ENCODE measurements at regions not wholly inside any gene's neighbourhood (a gene's known extent, or its start where the extent isn't known, plus 50 kb on each side); places are given as distances from the start of the nearest gene placed in this dataset.

DNA sequence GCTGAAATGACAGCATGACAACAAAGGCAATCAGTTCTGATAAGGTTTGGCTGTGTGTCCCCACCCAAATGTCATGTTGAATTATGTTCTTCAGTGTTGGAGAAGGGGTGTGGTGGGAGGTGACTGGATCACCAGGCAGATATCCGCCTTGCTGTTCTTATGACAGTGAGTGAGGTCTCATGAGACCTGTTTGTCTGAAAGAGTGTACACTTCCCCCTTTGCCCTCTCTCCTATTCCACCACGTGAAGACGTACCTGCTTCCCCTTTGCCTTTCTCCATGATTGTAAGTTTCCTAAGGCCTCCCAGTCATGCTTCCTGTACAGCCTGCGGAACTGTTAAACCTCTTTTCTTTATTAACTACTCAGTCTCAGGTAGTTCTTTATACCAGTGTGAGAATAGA lies 553.0 kb downstream of the DCDC2C start:
- Histone ChIP-seq H3K27me3 (no peaks in the 10 kb centered on the region), H3K27ac (replicated peaks in 1 of 4) (no peak overlapping the region), H3K36me3 (no peaks in the 10 kb centered on the region), H3K4me3 (no peak overlapping the region), H3K9me3 (no peaks in the 10 kb centered on the region), H3K4me1 (no peaks in the 10 kb centered on the region)
- 71% methylated on average over 4 of the region's 4 CpGs for WGBS
- intact Hi-C loops (cut with DNase I) = no loop called here
- no peak for TF ChIP-seq POLR2A (IDR thresholded peaks at IDR 0.05; ENCODE audit: low read depth)
- TF ChIP-seq POLR2AphosphoS5 (IDR thresholded peaks at IDR 0.05) = no peak
- no peak for TF ChIP-seq EP300 (IDR thresholded peaks at IDR 0.05)
- TF ChIP-seq, protein P1, sequence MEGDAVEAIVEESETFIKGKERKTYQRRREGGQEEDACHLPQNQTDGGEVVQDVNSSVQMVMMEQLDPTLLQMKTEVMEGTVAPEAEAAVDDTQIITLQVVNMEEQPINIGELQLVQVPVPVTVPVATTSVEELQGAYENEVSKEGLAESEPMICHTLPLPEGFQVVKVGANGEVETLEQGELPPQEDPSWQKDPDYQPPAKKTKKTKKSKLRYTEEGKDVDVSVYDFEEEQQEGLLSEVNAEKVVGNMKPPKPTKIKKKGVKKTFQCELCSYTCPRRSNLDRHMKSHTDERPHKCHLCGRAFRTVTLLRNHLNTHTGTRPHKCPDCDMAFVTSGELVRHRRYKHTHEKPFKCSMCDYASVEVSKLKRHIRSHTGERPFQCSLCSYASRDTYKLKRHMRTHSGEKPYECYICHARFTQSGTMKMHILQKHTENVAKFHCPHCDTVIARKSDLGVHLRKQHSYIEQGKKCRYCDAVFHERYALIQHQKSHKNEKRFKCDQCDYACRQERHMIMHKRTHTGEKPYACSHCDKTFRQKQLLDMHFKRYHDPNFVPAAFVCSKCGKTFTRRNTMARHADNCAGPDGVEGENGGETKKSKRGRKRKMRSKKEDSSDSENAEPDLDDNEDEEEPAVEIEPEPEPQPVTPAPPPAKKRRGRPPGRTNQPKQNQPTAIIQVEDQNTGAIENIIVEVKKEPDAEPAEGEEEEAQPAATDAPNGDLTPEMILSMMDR (IDR thresholded peaks at IDR 0.05) = no peak
- DNase-seq (ENCODE audit: extremely low spot score) = no peak

DNA sequence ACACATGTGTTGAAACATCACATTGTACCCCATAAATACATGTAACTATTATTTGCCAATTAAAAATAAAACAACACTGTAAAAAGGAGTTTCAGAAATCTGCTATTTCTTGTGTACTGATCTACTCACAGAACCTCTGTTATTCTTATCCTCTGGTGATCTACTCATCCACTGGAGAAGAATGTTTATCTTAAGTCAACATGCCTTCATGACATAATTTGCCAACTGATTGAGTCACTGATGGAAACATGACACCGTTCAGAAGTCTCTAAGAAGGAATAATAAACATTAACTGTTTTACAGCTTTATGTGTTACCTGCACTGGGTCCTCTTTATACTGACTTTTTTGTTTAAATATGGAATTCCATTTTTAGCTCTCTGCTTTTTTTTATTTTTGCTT lies 555.2 kb downstream of the DCDC2C start:
- TF ChIP-seq POLR2AphosphoS5 (IDR thresholded peaks at IDR 0.05) (no peak), POLR2A (IDR thresholded peaks at IDR 0.05; ENCODE audit: low read depth) (no peak), EP300 (IDR thresholded peaks at IDR 0.05) (no peak)
- H3K36me3 ChIP-seq = no peaks in the 10 kb centered on the region
- intact Hi-C loops (cut with DNase I) = no loop called here
- H3K4me1 ChIP-seq = no peaks in the 10 kb centered on the region
- no peak for DNase-seq (ENCODE audit: extremely low spot score)
- H3K27ac ChIP-seq (replicated peaks in 1 of 4) = no peak overlapping the region
- no peak overlapping the region for H3K4me3 ChIP-seq
- no peaks in the 10 kb centered on the region for H3K9me3 ChIP-seq
- no peaks in the 10 kb centered on the region for H3K27me3 ChIP-seq
- WGBS = 30% methylated on average over 1 of the region's 1 CpG

DNA sequence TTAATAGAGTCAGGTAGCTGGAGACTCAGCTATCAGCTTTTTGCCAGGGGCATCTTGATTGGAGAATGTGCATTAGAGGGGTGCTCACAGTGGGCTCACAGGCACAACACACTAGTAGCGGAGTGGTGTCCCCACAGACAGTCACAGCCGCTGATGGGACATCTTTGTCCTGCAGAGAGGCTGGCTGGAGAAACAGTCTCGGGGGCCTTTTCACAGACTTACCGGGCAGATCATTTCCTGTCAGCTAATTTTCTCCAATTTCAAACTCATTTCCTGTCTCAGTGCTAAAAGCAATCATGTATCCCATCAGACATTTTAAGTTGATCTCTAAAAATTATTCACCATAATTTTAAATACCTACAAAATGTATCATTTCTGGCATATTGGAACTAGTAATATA lies 562.6 kb downstream of the DCDC2C start:
- intact Hi-C loops (cut with DNase I) = no loop called here
- no peak overlapping the region for H3K4me3 ChIP-seq
- no peaks in the 10 kb centered on the region for H3K4me1 ChIP-seq
- no peak overlapping the region for H3K27ac ChIP-seq (replicated peaks in 1 of 4)
- TF ChIP-seq POLR2AphosphoS5 (IDR thresholded peaks at IDR 0.05) (no peak), EP300 (IDR thresholded peaks at IDR 0.05) (no peak), POLR2A (IDR thresholded peaks at IDR 0.05; ENCODE audit: low read depth) (no peak)
- TF ChIP-seq, protein P1 (IDR thresholded peaks at IDR 0.05) = no peak
- H3K36me3 ChIP-seq = no peaks in the 10 kb centered on the region
- no peaks in the 10 kb centered on the region for H3K9me3 ChIP-seq
- WGBS = 48% methylated on average over 4 of the region's 4 CpGs
- DNase-seq (ENCODE audit: extremely low spot score) = no peak
- no peaks in the 10 kb centered on the region for H3K27me3 ChIP-seq

DNA sequence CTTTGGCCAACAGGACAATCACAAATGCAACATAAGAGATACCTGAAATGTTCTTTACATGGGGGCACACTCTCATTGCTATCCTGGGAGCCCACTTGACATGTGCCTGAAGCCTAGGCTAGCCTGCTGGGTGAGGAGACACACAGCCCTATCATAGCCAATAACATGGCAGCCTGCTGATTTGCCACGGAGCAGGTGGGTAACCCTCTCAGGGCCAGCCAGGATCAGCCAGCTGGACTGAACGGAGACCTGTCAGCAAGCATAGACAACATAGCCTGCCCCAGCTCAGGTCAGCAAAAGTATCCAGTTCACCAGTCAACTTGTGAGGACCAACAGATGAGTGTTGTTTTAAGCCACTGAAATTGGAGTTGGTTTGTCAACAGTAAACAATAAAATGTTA lies 566.5 kb downstream of the DCDC2C start:
- no peak overlapping the region for H3K27ac ChIP-seq (replicated peaks in 1 of 4)
- 92% methylated on average over 2 of the region's 2 CpGs for WGBS
- no peaks in the 10 kb centered on the region for H3K36me3 ChIP-seq
- no peaks in the 10 kb centered on the region for H3K27me3 ChIP-seq
- DNase-seq (ENCODE audit: extremely low spot score) = no peak
- TF ChIP-seq POLR2A (IDR thresholded peaks at IDR 0.05; ENCODE audit: low read depth) (no peak), POLR2AphosphoS5 (IDR thresholded peaks at IDR 0.05) (no peak), EP300 (IDR thresholded peaks at IDR 0.05) (no peak)
- TF ChIP-seq, protein P1 (IDR thresholded peaks at IDR 0.05) = no peak
- no peaks in the 10 kb centered on the region for H3K4me1 ChIP-seq
- H3K4me3 ChIP-seq = no peak overlapping the region
- intact Hi-C loops (cut with DNase I) = no loop called here
- no peaks in the 10 kb centered on the region for H3K9me3 ChIP-seq

DNA sequence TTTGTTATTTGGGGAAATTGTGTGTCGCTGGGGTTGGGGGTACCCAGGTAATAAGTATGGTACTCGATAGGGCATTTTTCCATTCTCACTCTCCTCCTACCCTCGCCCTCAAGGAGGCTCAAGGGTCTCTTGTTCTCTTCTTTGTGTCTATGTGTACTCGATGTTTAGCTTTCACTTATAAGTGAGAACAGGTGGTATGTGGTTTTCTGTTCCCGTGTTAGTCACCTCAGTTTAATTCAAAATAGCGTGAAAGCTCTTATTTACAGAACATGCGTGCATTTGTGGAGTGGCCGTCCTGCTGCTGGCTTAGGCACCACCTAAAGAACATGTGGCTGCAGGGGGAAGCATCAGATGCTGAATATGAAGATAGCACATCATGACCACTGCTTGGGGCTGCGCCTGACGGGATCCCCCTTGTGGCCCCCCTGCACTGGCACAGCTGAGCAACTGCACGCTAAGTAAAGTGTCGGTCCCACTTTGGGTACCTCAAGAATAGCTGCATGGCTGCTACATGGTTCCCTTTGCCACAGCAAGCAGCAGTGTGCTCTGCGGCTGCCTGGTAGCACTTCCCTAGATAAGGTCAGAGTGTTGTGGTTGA lies 569.0 kb downstream of the DCDC2C start:
- Histone ChIP-seq H3K27me3 (no peaks in the 10 kb centered on the region), H3K36me3 (no peaks in the 10 kb centered on the region), H3K4me1 (no peaks in the 10 kb centered on the region), H3K9me3 (no peaks in the 10 kb centered on the region), H3K4me3 (no peak overlapping the region), H3K27ac (replicated peaks in 1 of 4) (no peak overlapping the region)
- WGBS = 86% methylated on average over 13 of the region's 13 CpGs
- TF ChIP-seq POLR2A (IDR thresholded peaks at IDR 0.05; ENCODE audit: low read depth) (no peak), POLR2AphosphoS5 (IDR thresholded peaks at IDR 0.05) (no peak), EP300 (IDR thresholded peaks at IDR 0.05) (no peak)
- TF ChIP-seq, protein P1 (IDR thresholded peaks at IDR 0.05) = no peak
- intact Hi-C loops (cut with DNase I) = no loop called here
- no peak for DNase-seq (ENCODE audit: extremely low spot score)
